H9 (cell line): ENCODE measurements at regions not wholly inside any gene's neighbourhood (a gene's known extent, or its start where the extent isn't known, plus 50 kb on each side); places are given as distances from the start of the nearest gene placed in this dataset.

Experiments used
- DNase-seq: peaks from one replicate; pipeline ENCODE4 v3.0.0-alpha.2; 2017
- H2AFZ ChIP-seq: one replicate; pipeline ENCODE4 v1.6.1; 2013; ENCODE audit warnings: mild to moderate bottlenecking, low read length, control low read depth, moderate library complexity
- H2AK5ac ChIP-seq: 2 replicates; pipeline ENCODE4 v1.6.1; 2013; ENCODE audit warnings: low read length, control low read depth, mixed read lengths; ENCODE audit not compliant: insufficient read length
- H2BK120ac ChIP-seq: one replicate; pipeline ENCODE4 v1.6.1; 2013; ENCODE audit warnings: low read depth, mild to moderate bottlenecking, low read length, control low read depth, inconsistent platforms; ENCODE audit not compliant: poor library complexity, severe bottlenecking
- H2BK12ac ChIP-seq: 2 replicates; pipeline ENCODE4 v1.6.1; 2013; ENCODE audit warnings: low read length, control low read depth, mixed read lengths, low read depth; ENCODE audit not compliant: insufficient read length
- H2BK15ac ChIP-seq: 2 replicates; pipeline ENCODE4 v1.6.1; 2013; ENCODE audit warnings: low read depth, low read length, control low read depth
- H2BK20ac ChIP-seq: one replicate; pipeline ENCODE4 v1.6.1; 2013; ENCODE audit warnings: low read depth, mild to moderate bottlenecking, low read length, control low read depth, inconsistent platforms; ENCODE audit not compliant: poor library complexity, severe bottlenecking
- H2BK5ac ChIP-seq: 2 replicates; pipeline ENCODE4 v1.6.1; 2013; ENCODE audit warnings: low read length, control low read depth, mixed read lengths; ENCODE audit not compliant: insufficient read length
- H3K14ac ChIP-seq: 2 replicates; pipeline ENCODE4 v1.6.1; 2013; ENCODE audit warnings: low read length, control low read depth; ENCODE audit not compliant: insufficient read depth
- H3K18ac ChIP-seq: 2 replicates; pipeline ENCODE4 v1.6.1; 2013; ENCODE audit warnings: low read depth, mild to moderate bottlenecking, mixed read lengths, low read length, control low read depth; ENCODE audit not compliant: insufficient read length
- H3K23ac ChIP-seq: 2 replicates; pipeline ENCODE4 v1.6.1; 2013; ENCODE audit warnings: low read length, control low read depth, mixed read lengths, low read depth; ENCODE audit not compliant: insufficient read length
- H3K23me2 ChIP-seq: 2 replicates; pipeline ENCODE4 v1.6.1; 2013; ENCODE audit warnings: low read depth, mild to moderate bottlenecking, mixed read lengths, low read length, control low read depth; ENCODE audit not compliant: insufficient read length, poor library complexity, severe bottlenecking
- H3K27ac ChIP-seq: 2 replicates; pipeline ENCODE4 v1.5.1; 2013; ENCODE audit warnings: low read length, control low read depth, mixed read lengths, low read depth; ENCODE audit not compliant: insufficient read length
- H3K27me3 ChIP-seq: 2 replicates; pipeline ENCODE4 v1.6.1; 2013; ENCODE audit warnings: low read length, control low read depth, inconsistent platforms; ENCODE audit not compliant: insufficient read depth
- H3K4ac ChIP-seq: 2 replicates; pipeline ENCODE4 v1.6.1; 2013; ENCODE audit warnings: low read depth, mild to moderate bottlenecking, control low read depth, inconsistent platforms, low read length, moderate library complexity
- H3K4me1 ChIP-seq: 2 replicates; pipeline ENCODE4 v1.6.1; 2013; ENCODE audit warnings: low read length, control low read depth, inconsistent platforms; ENCODE audit not compliant: insufficient read depth
- H3K4me2 ChIP-seq: 2 replicates; pipeline ENCODE4 v1.6.1; 2013; ENCODE audit warnings: low read length, control low read depth, mixed read lengths; ENCODE audit not compliant: insufficient read length, insufficient read depth
- H3K56ac ChIP-seq: 2 replicates; pipeline ENCODE4 v1.6.1; 2013; ENCODE audit warnings: low read depth, mild to moderate bottlenecking, mixed read lengths, low read length, control low read depth; ENCODE audit not compliant: insufficient read length
- H3K79me1 ChIP-seq: 2 replicates; pipeline ENCODE4 v1.6.1; 2013; ENCODE audit warnings: low read depth, mild to moderate bottlenecking, moderate library complexity, low read length, control low read depth, inconsistent platforms; ENCODE audit not compliant: insufficient read depth, poor library complexity, severe bottlenecking
- H3K79me2 ChIP-seq: 2 replicates; pipeline ENCODE4 v1.6.1; 2013; ENCODE audit warnings: low read length, control low read depth, inconsistent platforms; ENCODE audit not compliant: insufficient read depth
- H3K9ac ChIP-seq: 2 replicates; pipeline ENCODE4 v1.6.1; 2013; ENCODE audit warnings: low read length, control low read depth, mixed read lengths; ENCODE audit not compliant: insufficient read length; ENCODE audit errors: extremely low read depth
- H3K9me3 ChIP-seq: one replicate; pipeline ENCODE4 v1.6.1; 2013; ENCODE audit warnings: low read depth, low read length, inconsistent platforms; ENCODE audit not compliant: control insufficient read depth
- H3T11ph ChIP-seq: one replicate; pipeline ENCODE4 v1.6.1; 2013; ENCODE audit warnings: mild to moderate bottlenecking, low read length, control low read depth, inconsistent platforms
- H4K20me1 ChIP-seq: one replicate; pipeline ENCODE4 v1.6.1; 2013; ENCODE audit not compliant: control insufficient read depth, insufficient read length, insufficient read depth
- H4K5ac ChIP-seq: 2 replicates; pipeline ENCODE4 v1.6.1; 2013; ENCODE audit warnings: low read depth, mild to moderate bottlenecking, mixed read lengths, low read length, control low read depth; ENCODE audit not compliant: insufficient read length
- H4K8ac ChIP-seq: replicated peaks from 2 replicates; pipeline ENCODE4 v1.6.1; 2013; ENCODE audit warnings: low read length, control low read depth, mixed read lengths, low read depth; ENCODE audit not compliant: insufficient read length
- H4K91ac ChIP-seq: 2 replicates; pipeline ENCODE4 v1.6.1; 2013; ENCODE audit warnings: low read depth, mild to moderate bottlenecking, moderate library complexity, mixed read lengths, low read length, control low read depth; ENCODE audit not compliant: insufficient read length
- H3K27ac Mint-ChIP-seq, 3 experiments: 2 replicates in 2 of 3; 3 replicates in 1 of 3; pipeline ENCODE4 v1.8.0; 2020 to 2021; ENCODE audit warnings: mixed read lengths in 3 of 3, mild to moderate bottlenecking in 1 of 3, moderate library complexity in 1 of 3
- H3K27me3 Mint-ChIP-seq: 2 replicates; pipeline ENCODE4 v1.8.0; 2021; ENCODE audit warnings: low read depth, mild to moderate bottlenecking, moderate library complexity, mixed read lengths
- H3K36me3 Mint-ChIP-seq, 3 experiments: 2 replicates in 2 of 3; 3 replicates in 1 of 3; pipeline ENCODE4 v1.8.0; 2020 to 2021; ENCODE audit warnings: low read depth in 3 of 3, mixed read lengths in 3 of 3; ENCODE audit not compliant: insufficient read depth in 1 of 3
- H3K4me1 Mint-ChIP-seq, 2 experiments: 2 replicates each; pipeline ENCODE4 v1.8.0; 2020; ENCODE audit warnings: mixed read lengths in 2 of 2
- H3K4me3 Mint-ChIP-seq, 2 experiments: 2 replicates in 1 of 2; 3 replicates in 1 of 2; pipeline ENCODE4 v1.8.0; 2020 to 2021; ENCODE audit warnings: mild to moderate bottlenecking in 2 of 2, mixed read lengths in 2 of 2, moderate library complexity in 1 of 2
- H3K9me3 Mint-ChIP-seq, 2 experiments: 2 replicates in 1 of 2; 3 replicates in 1 of 2; pipeline ENCODE4 v1.8.0; 2020; ENCODE audit warnings: mild to moderate bottlenecking in 2 of 2, mixed read lengths in 2 of 2, moderate library complexity in 1 of 2
- CTCF ChIP-seq: fragments of 200-600 bp; sonication (generic); conservative IDR thresholded peaks from 3 replicates; pipeline ENCODE4 v1.8.0; 2021; ENCODE audit warnings: antibody characterized with exemption, mild to moderate bottlenecking
- WGBS: extraction: QIAGEN DNeasy Blood & Tissue Kit; methylation state at CpG from one replicate; pipeline ENCODE4 v1.1.7; 2013; ENCODE audit warnings: missing lambda C conversion rate, low lambda C conversion rate, mixed read lengths; ENCODE audit not compliant: insufficient read length; ENCODE audit errors: extremely low coverage; 5-methylcytosine and 5-hydroxymethylcytosine counted together

GRCh38 chr13:54611390-54611789, 1582.8 kb downstream of the OLFM4 start:
- Histone ChIP-seq H3K79me1 (no peaks in the 10 kb centered on the region), H3K27me3 (no peaks in the 10 kb centered on the region), H3K4me1 (no peaks in the 10 kb centered on the region), H2BK20ac (no peak overlapping the region), H4K5ac (no peak overlapping the region), H3K14ac (no peak overlapping the region), H2BK120ac (no peak overlapping the region), H2BK5ac (no peak overlapping the region), H4K20me1 (no peaks in the 10 kb centered on the region), H3K23me2 (no peaks in the 10 kb centered on the region), H2AFZ (no peak overlapping the region), H3K79me2 (no peaks in the 10 kb centered on the region), H2AK5ac (no peak overlapping the region), H3K18ac (no peak overlapping the region), H4K91ac (no peak overlapping the region), H4K8ac (no peak overlapping the region), H3T11ph (no peak overlapping the region), H2BK15ac (no peak overlapping the region), H3K9me3 (no peaks in the 10 kb centered on the region), H3K4ac (no peak overlapping the region), H3K9ac (no peak overlapping the region), H2BK12ac (no peak overlapping the region), H3K23ac (no peak overlapping the region), H3K56ac (no peak overlapping the region), H3K27ac (no peak overlapping the region), H3K4me2 (no peak overlapping the region)
- no peaks in the 10 kb centered on the region for H3K36me3 Mint-ChIP-seq
- TF ChIP-seq CTCF = no peak
- no peak overlapping the region for H3K27ac Mint-ChIP-seq
- H3K4me1 Mint-ChIP-seq = peaks cover 3 to 8% of the 10 kb centered on the region in 2 experiments; a peak in 3 of 4 replicates
- no peaks in the 10 kb centered on the region for H3K27me3 Mint-ChIP-seq
- H3K9me3 Mint-ChIP-seq = no peaks in the 10 kb centered on the region
- no CpG with 5 or more reads among the region's 5 CpGs for WGBS
- H3K4me3 Mint-ChIP-seq = no peak overlapping the region
- no peak for DNase-seq
